Cerebellar nuclear complex (tissue), 1 donor: ENCODE measurements at regions not wholly inside any gene's neighbourhood (a gene's known extent, or its start where the extent isn't known, plus 50 kb on each side); places are given as distances from the start of the nearest gene placed in this dataset.

ENCODE experiments used
- DNase-seq, 2 experiments: peaks; one replicate each; lab custom pipeline; 2025; lab: John Stamatoyannopoulos, UW

GRCh38 chr21:43348170-43348766 lies 78.7 kb downstream of the SIK1 start:
- no peak for DNase-seq

- no peak for DNase-seq
Observed at GRCh38 chr21:43347461-43348169, 79.3 kb downstream of the SIK1 start.

GRCh38 chr21:43346551-43346950 lies 80.4 kb downstream of the SIK1 start:
- DNase-seq = no peak

GRCh38 chr21:43345746-43346409 lies 81.1 kb downstream of the SIK1 start:
- DNase-seq = no peak

- DNase-seq = no peak
Observed at GRCh38 chr21:43345046-43345745, 81.7 kb downstream of the SIK1 start.

- DNase-seq = no peak
Observed at GRCh38 chr21:43343992-43344886, 82.7 kb downstream of the SIK1 start.

GRCh38 chr21:43343095-43343991 lies 83.6 kb downstream of the SIK1 start:
- no peak for DNase-seq

- DNase-seq = no peak
Observed at GRCh38 chr21:43342301-43342881, 84.5 kb downstream of the SIK1 start.

GRCh38 chr21:43341378-43342161 lies 85.4 kb downstream of the SIK1 start:
- DNase-seq = no peak

- no peak for DNase-seq
Observed at GRCh38 chr21:43340491-43341377, 86.2 kb downstream of the SIK1 start.

GRCh38 chr21:43339668-43340067 lies 87.3 kb downstream of the SIK1 start:
- DNase-seq = no peak

- no peak for DNase-seq
Observed at GRCh38 chr21:43338951-43339350, 88.0 kb downstream of the SIK1 start.

- peak in 1 of 2 experiments; percentile 34 for DNase-seq
Observed at GRCh38 chr21:43337901-43338655, 88.9 kb downstream of the SIK1 start.

GRCh38 chr21:43335119-43335518 lies 91.8 kb downstream of the SIK1 start:
- DNase-seq = no peak

GRCh38 chr21:43334214-43334958 lies 92.5 kb downstream of the SIK1 start:
- no peak for DNase-seq

- DNase-seq = no peak
Observed at GRCh38 chr21:43333298-43334062, 93.5 kb downstream of the SIK1 start.
